ENCODE measurements at regions not wholly inside any gene's neighbourhood (a gene's known extent, or its start where the extent isn't known, plus 50 kb on each side); places are given as distances from the start of the nearest gene placed in this dataset.
A peak's percentile ranks its signal among the peaks of the same experiment; 100 is the strongest.

GRCh38 chr13:59121507-59121906 lies 1042.2 kb downstream of the DIAPH3 start:
- no peak for DNase-seq (ENCODE audit: low spot score)

DNA sequence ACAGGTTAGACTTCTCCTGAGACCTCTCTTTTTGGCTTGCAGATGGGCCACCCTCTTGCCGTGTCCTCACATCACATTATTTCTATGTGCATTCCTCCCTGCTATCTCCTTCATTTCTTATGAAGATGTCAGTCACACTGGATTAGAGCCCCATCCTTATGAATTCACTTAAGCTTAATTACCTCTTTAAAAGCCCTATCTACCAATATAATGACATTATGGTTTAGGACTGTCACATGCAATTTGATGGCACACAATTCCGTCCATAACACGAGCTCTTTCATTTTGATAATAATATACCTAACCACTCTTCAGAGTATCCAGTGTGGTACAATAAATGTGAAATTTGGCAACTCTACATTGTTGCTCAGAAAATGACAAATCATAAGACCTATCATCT lies 1037.3 kb downstream of the DIAPH3 start:
- DNase-seq (ENCODE audit: low spot score): no peak

DNA sequence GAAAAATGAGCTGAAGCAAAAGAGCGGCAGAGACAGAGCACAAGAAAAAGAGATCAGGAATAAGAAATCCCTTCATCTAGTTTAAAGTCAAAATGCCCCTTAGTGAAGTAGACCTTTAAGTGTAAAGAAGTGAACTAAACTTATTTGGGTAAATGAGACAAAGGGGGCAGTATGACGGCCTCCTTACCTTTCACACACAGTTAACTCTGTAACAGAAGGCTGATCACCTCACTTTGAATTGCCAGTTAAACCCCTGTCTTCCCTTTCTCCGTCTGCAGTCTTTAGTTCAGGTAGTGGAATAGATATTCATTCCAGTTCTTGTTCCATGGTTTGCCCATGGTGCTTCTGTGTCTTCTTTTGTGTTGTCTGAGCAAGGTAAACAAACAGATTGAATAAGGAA lies 1029.8 kb downstream of the DIAPH3 start:
- no peak for DNase-seq (ENCODE audit: low spot score)

GRCh38 chr13:59144700-59145099 lies 1019.0 kb downstream of the DIAPH3 start:
- DNase-seq (ENCODE audit: low spot score): no peak

- DNase-seq (ENCODE audit: low spot score): no peak
Observed at GRCh38 chr13:59145381-59145780, 1018.3 kb downstream of the DIAPH3 start.

DNA sequence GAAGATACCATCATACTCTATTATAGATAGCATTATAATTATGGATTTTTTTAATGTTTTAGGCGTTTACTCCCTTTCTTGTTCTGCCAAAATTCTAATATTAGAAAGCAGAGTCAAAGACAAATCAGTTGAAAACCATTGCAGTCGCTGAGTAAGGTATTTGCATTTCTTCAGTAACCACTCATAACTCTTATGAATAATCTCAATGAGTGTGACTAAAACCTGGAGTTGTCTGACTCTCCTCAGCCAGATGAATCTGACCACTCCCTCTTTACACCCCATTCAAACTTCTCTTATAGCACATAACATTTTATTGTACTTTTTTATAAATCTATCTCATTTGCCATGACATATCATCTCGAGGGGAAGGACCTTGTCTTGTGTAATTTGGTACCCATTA lies 1006.5 kb downstream of the DIAPH3 start:
- DNase-seq (ENCODE audit: low spot score): no peak

DNA sequence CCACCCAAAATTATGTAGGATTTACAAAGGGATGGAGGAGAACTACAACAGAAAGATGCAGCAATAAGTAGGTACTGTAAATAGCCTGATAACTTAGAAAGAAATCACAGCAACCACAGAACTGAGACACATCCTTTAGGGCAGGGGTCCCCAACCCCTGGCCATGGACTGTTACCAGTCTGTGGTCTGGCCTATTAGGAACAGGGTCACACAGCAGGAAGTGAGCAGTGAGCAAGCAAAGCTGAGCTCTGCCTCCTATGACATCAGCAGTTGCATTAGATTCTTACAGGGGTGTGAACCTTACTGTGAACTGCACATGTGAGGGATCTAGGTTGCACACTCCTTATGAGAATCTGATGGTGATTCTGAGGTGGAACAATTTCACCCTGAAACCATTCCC lies 997.6 kb downstream of the DIAPH3 start:
- DNase-seq (ENCODE audit: low spot score): no peak

DNA sequence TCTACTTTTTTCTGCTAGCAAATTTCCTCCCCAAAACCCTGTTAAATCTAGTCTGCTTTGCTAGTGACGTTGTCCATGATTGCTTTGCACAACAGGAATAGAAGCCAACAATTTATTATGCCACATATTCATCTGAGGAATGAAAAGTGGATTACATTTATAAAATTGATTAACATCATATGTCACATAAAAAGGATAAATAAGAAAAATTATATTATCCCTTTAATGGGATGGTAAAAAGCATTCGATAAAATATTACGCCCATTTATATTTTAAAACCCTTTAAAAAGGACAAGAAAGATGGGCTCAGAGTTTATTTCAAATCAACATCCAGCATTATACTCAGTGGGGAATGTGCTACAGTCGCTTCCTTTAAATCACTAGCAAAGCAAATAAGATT lies 991.7 kb downstream of the DIAPH3 start:
- no peak for DNase-seq (ENCODE audit: low spot score)

GRCh38 chr13:59176775-59177174 lies 987.0 kb downstream of the DIAPH3 start:
- peak; percentile 50 for DNase-seq (ENCODE audit: low spot score)

- DNase-seq (ENCODE audit: low spot score): peak; percentile 16
Observed at GRCh38 chr13:59178344-59178743, 985.4 kb downstream of the DIAPH3 start.

GRCh38 chr13:59182241-59182640 lies 981.5 kb downstream of the DIAPH3 start:
- DNase-seq (ENCODE audit: low spot score): no peak

DNA sequence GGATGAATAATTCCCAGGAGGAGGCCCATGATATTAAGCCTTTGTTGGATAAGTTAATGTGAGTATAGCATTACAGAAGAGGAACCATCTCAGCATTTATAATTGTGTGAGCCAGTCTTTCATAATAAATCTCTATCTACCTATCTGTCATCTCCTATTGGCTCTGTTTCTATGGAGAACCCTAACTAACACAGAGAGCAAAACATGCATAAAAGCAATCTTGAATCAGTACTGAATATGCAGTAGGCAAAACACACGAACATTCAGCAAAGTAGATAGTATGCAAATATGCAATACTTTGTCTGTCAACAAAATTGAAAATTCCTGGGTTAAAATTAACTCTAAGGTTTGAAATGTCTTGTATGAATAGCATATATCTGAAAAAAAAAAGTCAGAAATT lies 966.3 kb downstream of the DIAPH3 start:
- DNase-seq (ENCODE audit: low spot score): no peak

DNA sequence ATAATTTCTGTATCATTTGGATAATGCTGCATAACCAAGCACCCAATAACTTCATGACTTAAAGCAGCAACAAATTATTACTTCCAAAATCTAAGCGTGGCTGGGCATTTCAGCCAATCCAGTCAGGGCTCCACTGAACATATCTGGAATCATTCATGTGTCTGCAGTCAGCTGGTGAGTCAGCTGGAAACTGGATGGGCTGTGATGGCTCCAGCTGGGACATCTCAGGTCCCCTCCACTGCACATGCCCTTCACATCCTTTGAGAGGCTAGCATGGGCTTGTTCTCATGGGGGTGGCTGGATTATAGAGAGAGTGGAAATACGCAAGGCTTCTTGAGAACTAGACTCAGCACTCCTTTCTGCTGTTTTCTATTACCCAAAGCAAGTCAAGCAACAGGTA lies 961.9 kb downstream of the DIAPH3 start:
- no peak for DNase-seq (ENCODE audit: low spot score)

- DNase-seq (ENCODE audit: low spot score): no peak
Observed at GRCh38 chr13:59203855-59204254, 959.9 kb downstream of the DIAPH3 start.

GRCh38 chr13:59205501-59205900 lies 958.2 kb downstream of the DIAPH3 start:
- DNase-seq (ENCODE audit: low spot score): no peak

DNA sequence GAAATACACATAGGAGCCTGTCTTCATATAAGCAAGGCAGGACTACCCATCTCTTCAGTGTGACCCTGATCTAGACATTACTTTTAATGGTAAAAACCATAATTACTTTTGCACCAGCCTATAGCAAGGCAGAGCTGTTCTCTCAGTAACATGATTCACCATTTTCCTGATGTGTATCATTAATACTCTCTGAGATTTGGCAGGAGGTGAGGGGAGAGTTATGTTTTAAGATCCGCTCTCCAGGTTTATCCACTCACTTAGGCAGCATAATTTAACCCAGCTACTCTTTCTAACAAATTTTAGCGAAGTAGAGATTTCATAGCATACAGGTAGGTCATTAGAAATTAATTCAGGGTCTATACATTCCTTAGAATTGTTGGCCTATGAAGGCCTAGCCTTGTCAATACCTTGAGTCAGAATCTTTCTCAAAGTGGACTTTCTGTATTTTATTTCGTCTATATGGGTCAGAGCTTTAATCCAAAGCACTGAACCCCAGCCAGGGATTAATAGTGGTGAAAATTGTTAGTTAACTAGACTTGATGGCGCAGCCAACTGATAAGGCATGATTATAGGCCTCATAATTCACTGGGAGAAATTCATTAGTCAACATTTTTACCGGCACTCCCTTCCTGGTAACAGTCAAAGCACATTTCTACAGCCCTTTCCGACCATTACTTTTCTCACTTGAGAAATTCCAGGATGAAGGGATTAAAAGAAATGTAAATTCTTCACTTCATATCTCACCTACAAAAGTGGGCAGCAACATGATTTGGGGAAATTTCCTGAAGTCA lies 955.1 kb downstream of the DIAPH3 start:
- no peak for DNase-seq (ENCODE audit: low spot score)

DNA sequence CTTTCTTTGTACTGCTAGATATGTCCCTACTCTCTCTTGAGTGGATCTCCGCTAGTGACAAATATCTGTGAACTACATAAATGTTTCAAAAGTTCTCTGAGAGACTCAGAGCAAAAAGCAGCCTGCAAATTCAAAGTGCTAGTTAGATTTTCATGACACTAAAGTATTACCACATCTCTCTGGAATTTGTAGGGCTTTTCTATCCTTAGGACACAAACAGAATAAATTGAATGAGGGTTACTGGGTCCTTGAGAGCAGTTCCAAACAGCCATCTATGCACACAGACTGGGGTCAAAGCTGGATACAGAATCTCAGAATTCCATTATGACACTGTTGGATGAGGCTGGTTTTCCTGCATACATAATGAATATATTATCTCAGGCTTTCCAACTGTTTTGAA lies 953.2 kb downstream of the DIAPH3 start:
- no peak for DNase-seq (ENCODE audit: low spot score)

DNA sequence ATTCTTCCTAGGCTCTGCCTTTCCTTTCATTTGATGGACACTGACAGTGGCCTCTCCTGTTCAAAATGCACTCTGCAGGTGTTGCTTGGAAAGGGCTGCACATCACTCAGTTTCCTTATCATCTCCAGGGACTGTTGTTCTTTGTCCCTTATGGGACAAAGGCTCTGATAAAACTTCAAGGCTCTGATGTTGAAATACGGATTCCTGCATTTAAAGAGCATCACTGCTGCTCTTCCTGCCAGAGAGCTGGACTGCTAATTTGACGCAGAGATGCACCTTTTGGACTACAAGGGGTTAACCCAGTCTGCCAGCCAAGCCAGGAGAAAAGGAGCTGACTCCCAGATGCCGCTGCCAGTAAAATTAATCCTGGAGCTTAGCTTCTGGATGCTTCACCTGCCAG lies 952.1 kb downstream of the DIAPH3 start:
- no peak for DNase-seq (ENCODE audit: low spot score)

DNA sequence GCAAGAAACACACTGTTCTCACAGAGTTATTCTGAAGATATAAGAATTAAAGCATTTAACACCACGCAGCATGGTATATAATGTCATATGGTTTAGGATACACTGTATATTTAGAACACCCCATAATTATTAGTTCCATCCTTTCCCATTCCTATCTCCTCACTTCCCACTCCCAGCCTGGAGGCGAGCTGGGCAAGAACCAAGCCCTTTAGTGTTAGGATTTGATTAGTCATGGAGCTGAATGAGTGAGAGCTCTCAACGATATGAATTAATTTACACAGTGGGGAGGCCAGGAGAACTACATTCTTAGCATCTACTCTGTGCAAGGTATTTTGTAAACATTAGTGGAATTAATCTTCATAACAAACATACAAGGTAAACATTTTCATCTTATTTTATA lies 934.3 kb downstream of the DIAPH3 start:
- DNase-seq (ENCODE audit: low spot score): no peak

DNA sequence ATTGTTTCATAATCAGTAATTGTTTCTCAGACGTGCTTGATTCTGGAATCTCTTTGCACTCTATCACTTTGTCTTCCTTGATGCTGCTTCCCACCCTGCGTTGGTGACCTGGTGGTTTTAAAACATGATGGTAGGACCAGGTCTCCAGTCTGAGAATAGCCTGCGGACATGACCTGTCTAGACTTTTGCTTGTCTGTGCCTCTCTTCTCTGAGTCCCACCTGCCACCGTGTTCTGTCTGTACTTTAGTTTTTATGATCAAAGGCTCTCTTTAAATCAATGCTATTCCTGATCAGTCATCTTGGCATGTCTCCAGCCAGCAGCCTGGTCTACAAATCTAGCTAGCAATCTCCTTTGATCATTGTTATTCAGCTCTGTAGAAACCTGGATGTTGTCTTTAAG lies 933.9 kb downstream of the DIAPH3 start:
- no peak for DNase-seq (ENCODE audit: low spot score)

- no peak for DNase-seq (ENCODE audit: low spot score)
Observed at GRCh38 chr13:59230484-59231264, 933.1 kb downstream of the DIAPH3 start.

DNA sequence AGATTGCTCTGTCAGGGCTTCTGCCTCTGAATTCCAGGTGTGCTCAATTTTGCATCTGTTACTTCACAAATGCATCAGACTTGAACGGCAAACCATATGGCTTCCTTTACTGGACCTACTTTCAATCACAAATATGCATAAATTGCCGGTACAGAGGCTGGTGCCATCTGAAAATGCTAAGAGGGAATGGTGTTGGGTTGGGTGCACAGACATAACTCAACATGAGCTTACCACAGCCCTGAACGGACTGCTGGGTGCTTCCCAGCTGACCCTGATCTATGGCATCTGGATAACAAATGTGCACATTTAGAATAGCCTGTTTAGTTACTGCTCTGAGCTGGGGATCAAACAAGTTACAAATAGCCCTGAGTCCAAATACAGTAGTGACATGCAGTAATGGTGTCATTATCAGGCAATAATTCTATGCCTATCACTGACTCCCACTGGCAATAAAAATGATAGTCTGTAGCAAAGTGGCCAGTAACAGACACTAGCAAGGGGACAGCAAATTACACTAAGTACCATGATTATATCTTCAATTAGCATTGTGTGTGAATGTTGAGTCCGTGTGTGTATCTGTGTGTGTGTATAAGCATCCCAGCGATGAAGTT lies 927.3 kb downstream of the DIAPH3 start:
- no peak for DNase-seq (ENCODE audit: low spot score)

DNA sequence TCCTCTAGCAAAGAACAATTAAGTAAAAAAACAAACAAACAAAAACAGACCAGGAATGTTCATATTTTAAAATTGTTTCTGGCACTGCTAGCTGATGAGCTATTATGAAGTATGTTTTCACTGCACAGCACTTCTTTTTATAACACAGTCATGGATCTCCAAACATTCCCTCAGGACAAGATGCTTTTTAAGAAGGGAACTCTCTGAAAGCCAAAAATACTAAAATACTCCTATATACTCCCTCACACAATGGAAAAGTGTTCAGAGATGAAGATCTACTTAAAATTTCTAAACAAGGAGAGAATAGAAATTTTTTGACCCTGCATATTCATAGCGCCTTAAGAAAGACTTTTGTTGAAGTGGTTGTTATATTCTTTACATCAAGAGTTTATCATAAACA lies 926.8 kb downstream of the DIAPH3 start:
- DNase-seq (ENCODE audit: low spot score): no peak
